PFSK-1 (cell line): ENCODE measurements at regions not wholly inside any gene's neighbourhood (a gene's known extent, or its start where the extent isn't known, plus 50 kb on each side); places are given as distances from the start of the nearest gene placed in this dataset.

ENCODE experiments used
- FOXP2 ChIP-seq: optimal IDR thresholded peaks from 2 replicates; pipeline ENCODE3; 2011; ENCODE audit warnings: borderline replicate concordance, control low read depth, inconsistent platforms; ENCODE audit not compliant: insufficient read depth; ENCODE audit errors: extremely low read length, extremely low read depth
- POLR2AphosphoS5 ChIP-seq: IDR thresholded peaks from 2 replicates; pipeline ENCODE4 v1.6.1; 2012; ENCODE audit warnings: low read depth, mild to moderate bottlenecking, control low read depth, low read length, moderate library complexity
- REST ChIP-seq, 2 experiments: IDR thresholded peaks; 2 replicates each; pipeline versions ENCODE4 v1.6.1 to v1.8.0; 2011 to 2012; ENCODE audit warnings: low read depth in 2 of 2, low read length in 2 of 2, control low read depth in 1 of 2, inconsistent platforms in 1 of 2, mild to moderate bottlenecking in 1 of 2, moderate library complexity in 1 of 2; ENCODE audit not compliant: insufficient read depth in 1 of 2
- SIN3A ChIP-seq: IDR thresholded peaks from 2 replicates; pipeline ENCODE4 v1.6.1; 2012; ENCODE audit warnings: mild to moderate bottlenecking, low read length, moderate library complexity, borderline replicate concordance; ENCODE audit not compliant: insufficient read depth
- TAF1 ChIP-seq: IDR thresholded peaks from 2 replicates; pipeline ENCODE4 v1.6.1; 2012; ENCODE audit warnings: low read length, control low read depth, borderline replicate concordance; ENCODE audit not compliant: insufficient read depth

GRCh38 chr12:127254420-127254955 lies 1012.5 kb upstream of the TMEM132C start:
- TF ChIP-seq TAF1 (no peak), FOXP2 (no peak), POLR2AphosphoS5 (no peak), REST (IDR thresholded peaks at IDR 0.05; ENCODE audit: insufficient read depth in 1 of 2, low read depth in 2 of 2, low read length in 2 of 2) (no peak), SIN3A (no peak)

- TF ChIP-seq REST (IDR thresholded peaks at IDR 0.05; ENCODE audit: insufficient read depth in 1 of 2, low read depth in 2 of 2, low read length in 2 of 2) (no peak), FOXP2 (no peak), POLR2AphosphoS5 (no peak), SIN3A (no peak), TAF1 (no peak)
These were observed 1009.5 kb upstream of the TMEM132C start for GRCh38 chr12:127257366-127257935.

- TF ChIP-seq TAF1 = no peak
These were observed 1006.4 kb upstream of the TMEM132C start for GRCh38 chr12:127260531-127260930.

- no peak for TF ChIP-seq REST (IDR thresholded peaks at IDR 0.05; ENCODE audit: insufficient read depth in 1 of 2, low read depth in 2 of 2, low read length in 2 of 2)
- TF ChIP-seq POLR2AphosphoS5 = no peak
- no peak for TF ChIP-seq TAF1
- TF ChIP-seq SIN3A = no peak
- TF ChIP-seq FOXP2 = no peak
These were observed 1006.0 kb upstream of the TMEM132C start for GRCh38 chr12:127260999-127261398.

- TF ChIP-seq SIN3A = no peak
- TF ChIP-seq REST (IDR thresholded peaks at IDR 0.05; ENCODE audit: insufficient read depth in 1 of 2, low read depth in 2 of 2, low read length in 2 of 2) = no peak
- TF ChIP-seq TAF1 = no peak
- no peak for TF ChIP-seq FOXP2
- TF ChIP-seq POLR2AphosphoS5 = no peak
These were observed 1004.4 kb upstream of the TMEM132C start for GRCh38 chr12:127262615-127263014.
